Astrocyte (in vitro differentiated cells and primary cell): ENCODE measurements at regions not wholly inside any gene's neighbourhood (a gene's known extent, or its start where the extent isn't known, plus 50 kb on each side); places are given as distances from the start of the nearest gene placed in this dataset.

ENCODE experiments used
- CTCF ChIP-seq: IDR thresholded peaks from 2 replicates; pipeline ENCODE4 v1.5.1; 2011; ENCODE audit warnings: low read depth, mild to moderate bottlenecking, inconsistent platforms, low read length, moderate library complexity; ENCODE audit not compliant: insufficient read depth
- EZH2 ChIP-seq: IDR thresholded peaks from 2 replicates; pipeline ENCODE4 v1.6.1; 2012; ENCODE audit warnings: mild to moderate bottlenecking, low read length, inconsistent platforms; ENCODE audit not compliant: insufficient read depth

GRCh38 chr12:115470977-115471376 is 787.0 kb upstream of the TBX3 start:
- TF ChIP-seq CTCF (no peak), EZH2 (no peak)
